GM18511 (cell line): ENCODE measurements at regions not wholly inside any gene's neighbourhood (a gene's known extent, or its start where the extent isn't known, plus 50 kb on each side); places are given as distances from the start of the nearest gene placed in this dataset.
"Not testable (repeated sequence)": the region's sequence is repeated elsewhere in the genome, so short reads cannot be mapped to it uniquely, and the experiment has no call there.

Experiments
- ATAC-seq: cut with Tn5 transposase; IDR thresholded peaks from one replicate; pipeline ENCODE4 v1.9.1; 2021; ENCODE audit warnings: mild to moderate bottlenecking, moderate library complexity; ENCODE audit not compliant: unreplicated experiment

DNA sequence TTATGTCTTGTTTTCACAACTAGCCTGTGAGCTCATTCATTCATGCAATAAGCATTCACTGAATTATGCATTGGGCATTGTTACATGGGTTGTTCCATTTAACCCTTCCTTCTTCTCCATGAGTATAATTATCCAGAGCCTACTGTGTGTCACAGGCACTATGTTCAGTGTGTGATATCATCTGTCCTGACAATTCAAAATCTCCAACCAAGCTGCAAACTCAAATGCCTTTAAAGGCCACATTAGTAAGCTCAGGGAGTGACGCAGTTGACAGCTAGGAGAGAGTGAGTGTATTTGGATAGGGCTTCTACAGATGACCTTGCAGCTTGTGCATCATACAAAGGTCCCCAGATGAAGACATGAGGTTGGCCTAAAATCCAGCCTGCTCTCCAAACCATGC, 289.5 kb downstream of the OMA1 start:
- no peak for ATAC-seq

- no peak for ATAC-seq
These were observed 290.0 kb downstream of the OMA1 start for GRCh38 chr1:58256546-58256945.

DNA sequence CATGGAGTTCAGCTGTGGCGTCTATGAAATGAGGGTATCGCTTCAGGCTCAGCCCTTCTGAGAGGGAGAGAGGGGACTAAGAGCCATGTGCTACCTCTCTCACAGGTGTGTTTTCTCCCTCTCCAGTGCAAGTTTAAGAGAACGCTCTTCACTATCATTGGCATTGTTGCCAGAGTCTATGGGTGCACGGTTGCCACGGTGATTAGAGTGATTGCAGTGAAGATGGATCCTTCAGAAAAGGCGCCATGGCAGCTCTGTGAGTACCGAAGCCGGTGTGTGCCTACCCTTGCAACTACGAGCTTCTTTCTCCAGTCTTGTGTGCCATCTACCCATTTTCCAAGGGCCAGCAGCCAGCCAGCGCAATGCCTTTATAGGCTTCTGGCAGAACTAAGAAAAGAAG, 290.5 kb downstream of the OMA1 start:
- no peak for ATAC-seq

GRCh38 chr1:58255192-58255591, 291.3 kb downstream of the OMA1 start:
- ATAC-seq = no peak

- no peak for ATAC-seq
These were observed 295.0 kb downstream of the OMA1 start for GRCh38 chr1:58251430-58252073.

DNA sequence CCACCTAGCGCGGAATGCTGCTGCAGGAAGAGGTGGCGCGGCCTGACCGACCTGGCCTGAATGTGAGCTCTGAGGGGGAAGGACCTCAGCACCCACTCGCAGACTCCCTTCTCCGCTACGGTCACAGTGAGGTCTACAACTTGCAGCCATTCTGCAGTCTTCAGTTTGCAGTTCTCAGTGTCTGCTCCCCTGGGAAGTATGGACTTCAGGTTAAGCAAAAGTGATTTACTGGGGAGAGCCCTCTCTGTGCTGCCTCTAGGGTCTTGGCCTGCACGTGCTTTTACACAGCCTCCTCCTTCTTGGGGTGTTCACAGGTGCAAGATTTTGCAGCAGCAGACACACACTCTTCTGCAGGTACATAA, 296.0 kb downstream of the OMA1 start:
- ATAC-seq = no peak

DNA sequence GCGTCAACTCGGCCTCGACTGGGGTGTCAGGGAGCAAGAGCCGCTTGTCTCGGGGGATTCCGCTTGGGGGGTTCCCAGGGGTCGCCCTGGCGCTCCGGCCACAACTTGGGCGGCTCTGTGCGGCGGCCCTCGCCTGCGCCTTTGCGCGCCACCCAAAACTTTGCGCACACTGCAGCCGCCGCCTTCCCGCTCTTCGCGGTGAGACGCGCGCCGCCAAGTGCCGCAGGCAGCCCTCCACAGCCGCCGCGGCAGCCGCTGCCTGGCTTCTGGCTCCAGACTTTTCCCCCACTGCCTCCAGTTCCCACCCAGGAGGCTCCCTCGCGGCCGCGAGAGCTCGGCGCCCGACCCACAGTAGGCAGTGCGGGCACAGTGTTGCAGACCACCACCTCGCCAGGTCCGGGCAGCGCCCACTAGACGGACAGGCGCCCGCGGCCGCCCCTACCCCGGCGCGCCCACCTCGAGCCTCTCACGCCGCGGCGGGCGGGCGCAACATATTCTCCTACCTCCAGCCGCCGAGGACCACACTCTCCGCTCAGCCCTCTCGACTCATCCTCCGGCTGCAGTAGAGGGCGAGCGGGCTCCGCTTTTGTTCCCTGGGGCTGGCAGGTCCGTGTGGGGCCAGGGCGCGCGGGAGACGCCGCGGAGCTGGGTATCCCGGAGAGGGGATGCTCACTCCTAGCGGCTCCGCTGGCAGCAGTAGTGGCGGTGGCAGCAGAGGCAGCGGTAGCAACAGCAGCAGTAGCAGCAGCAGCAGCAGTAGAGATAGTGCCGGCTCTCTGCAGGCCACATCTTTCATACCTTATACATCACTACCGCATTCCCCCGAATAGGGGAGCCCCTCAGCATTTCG, 296.6 kb downstream of the OMA1 start:
- ATAC-seq = no peak

GRCh38 chr1:58249388-58249736, 297.2 kb downstream of the OMA1 start:
- ATAC-seq = no peak

- ATAC-seq = no peak
These were observed 297.7 kb downstream of the OMA1 start for GRCh38 chr1:58248791-58249190.

GRCh38 chr1:58248072-58248471, 298.5 kb downstream of the OMA1 start:
- no peak for ATAC-seq

DNA sequence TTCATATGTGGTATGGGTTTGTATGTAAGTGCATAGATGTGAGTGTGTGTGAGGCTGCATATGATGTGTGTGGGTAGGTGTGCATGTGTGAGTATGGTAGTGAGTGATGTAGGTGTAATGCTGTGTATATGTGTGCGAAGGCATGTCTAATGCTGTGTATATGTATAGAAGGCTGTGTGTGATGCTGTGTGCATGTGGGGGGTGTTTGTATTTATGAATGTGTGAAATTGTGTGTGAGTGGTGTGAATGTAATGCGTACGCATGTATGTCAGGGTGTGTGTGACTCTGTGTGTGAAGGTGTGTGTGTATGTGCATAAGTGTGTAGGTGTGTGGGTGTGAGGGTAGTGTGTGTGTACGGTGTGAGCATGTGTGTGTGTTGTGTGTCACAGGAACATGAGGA, 300.0 kb downstream of the OMA1 start:
- no peak for ATAC-seq

GRCh38 chr1:58244872-58245271, 301.7 kb downstream of the OMA1 start:
- no peak for ATAC-seq

DNA sequence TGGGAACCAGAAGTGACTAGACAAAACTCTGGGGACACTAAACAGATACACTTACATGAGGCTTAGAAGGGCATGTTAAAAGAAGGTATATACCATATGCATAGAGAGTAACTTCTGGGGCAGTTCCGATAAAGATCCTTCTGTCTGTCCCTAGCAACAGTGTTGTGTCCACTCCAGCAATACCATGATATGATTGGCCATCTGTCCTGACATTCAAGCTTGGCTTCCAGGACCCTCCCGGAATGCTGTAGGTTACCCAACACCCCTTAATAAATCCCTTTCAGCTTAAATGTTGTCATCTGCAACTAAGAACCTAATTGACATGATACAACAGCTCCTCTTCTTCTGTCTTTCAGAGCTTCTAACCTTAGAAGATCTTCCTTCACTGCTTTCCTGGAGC, 307.7 kb downstream of the OMA1 start:
- ATAC-seq = no peak

- no peak for ATAC-seq
These were observed 312.8 kb downstream of the OMA1 start for GRCh38 chr1:58233729-58234128.

- ATAC-seq = no peak
These were observed 315.3 kb downstream of the OMA1 start for GRCh38 chr1:58231204-58231603.

GRCh38 chr1:58227604-58228003, 318.9 kb downstream of the OMA1 start:
- no peak for ATAC-seq

- ATAC-seq = no peak
These were observed 323.0 kb downstream of the OMA1 start for GRCh38 chr1:58223522-58223921.

GRCh38 chr1:58220836-58221472, 325.6 kb downstream of the OMA1 start:
- no peak for ATAC-seq

DNA sequence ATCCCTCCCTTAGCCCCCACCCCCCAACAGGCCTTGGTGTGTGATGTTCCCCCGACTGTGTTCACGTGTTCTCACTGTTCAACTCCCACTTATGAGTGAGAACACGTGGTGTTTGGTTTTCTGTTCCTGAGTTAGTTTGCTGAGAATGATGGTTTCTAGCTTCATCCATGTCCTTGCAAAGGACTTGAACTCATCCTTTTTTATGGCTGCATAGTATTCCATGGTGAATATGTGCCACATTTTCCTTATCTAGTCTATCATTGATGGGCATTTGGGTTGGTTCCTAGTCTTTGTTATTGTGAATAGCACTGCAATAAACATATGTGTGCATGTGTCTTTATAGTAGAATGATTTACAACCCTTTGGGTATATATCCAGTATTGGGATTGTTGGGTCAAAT, 330.4 kb downstream of the OMA1 start:
- ATAC-seq = not testable (repeated sequence)

DNA sequence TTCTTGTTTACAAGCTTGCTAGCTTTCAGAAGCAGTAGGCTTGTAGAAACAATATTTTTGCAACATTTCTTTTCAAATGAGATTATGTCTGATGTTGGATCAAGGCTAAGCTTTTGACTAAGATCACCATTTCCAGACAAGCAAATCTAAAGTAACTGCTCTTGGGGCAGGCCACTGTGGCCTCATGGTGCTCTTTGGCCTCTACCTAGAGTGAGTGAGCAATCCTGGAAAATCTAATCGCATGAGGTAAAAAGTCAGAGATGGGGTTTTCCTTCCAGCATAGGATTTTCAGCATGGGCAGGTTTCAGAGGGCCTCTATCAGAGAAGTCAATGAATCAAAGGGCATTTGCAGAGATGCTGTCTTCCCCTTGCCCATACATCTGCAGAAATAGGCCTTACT, 331.9 kb downstream of the OMA1 start:
- ATAC-seq = no peak

- no peak for ATAC-seq
These were observed 334.7 kb downstream of the OMA1 start for GRCh38 chr1:58211869-58212268.

- ATAC-seq = no peak
These were observed 337.0 kb downstream of the OMA1 start for GRCh38 chr1:58209575-58209974.
